22Rv1 (cell line): ENCODE measurements at regions not wholly inside any gene's neighbourhood (a gene's known extent, or its start where the extent isn't known, plus 50 kb on each side); places are given as distances from the start of the nearest gene placed in this dataset.
A peak's percentile ranks its signal among the peaks of the same experiment; 100 is the strongest.

Source experiments
- H3K27ac ChIP-seq: fragments of 450-650 bp; 2 replicates; pipeline ENCODE4 v1.5.1; 2017
- CTCF ChIP-seq: fragments of 450-650 bp; IDR thresholded peaks from 2 replicates; pipeline ENCODE4 v1.5.1; 2017; ENCODE audit warnings: mild to moderate bottlenecking
- ZFX ChIP-seq: fragments of 450-650 bp; IDR thresholded peaks from 2 replicates; pipeline ENCODE4 v1.6.1; 2017; ENCODE audit warnings: antibody characterized with exemption, borderline replicate concordance

GRCh38 chr3:124559846-124560574 lies 170.2 kb upstream of the UMPS start:
- TF ChIP-seq ZFX (no peak), CTCF (peak; percentile 94)
- H3K27ac ChIP-seq: no peak overlapping the region

- H3K27ac ChIP-seq: no peak overlapping the region
- no peak for TF ChIP-seq ZFX
- TF ChIP-seq CTCF: no peak
Observed at GRCh38 chr3:124560666-124561215, 169.5 kb upstream of the UMPS start.

GRCh38 chr3:124562769-124563168 lies 167.5 kb upstream of the UMPS start:
- H3K27ac ChIP-seq: no peak overlapping the region
- TF ChIP-seq CTCF: no peak
- TF ChIP-seq ZFX: no peak

- TF ChIP-seq CTCF (no peak), ZFX (no peak)
- H3K27ac ChIP-seq: no peak overlapping the region
Observed at GRCh38 chr3:124563376-124563775, 166.9 kb upstream of the UMPS start.

GRCh38 chr3:124565013-124565412 lies 165.2 kb upstream of the UMPS start:
- no peak overlapping the region for H3K27ac ChIP-seq
- TF ChIP-seq ZFX: no peak
- TF ChIP-seq CTCF: peak; percentile 91

GRCh38 chr3:124565551-124565950 lies 164.7 kb upstream of the UMPS start:
- H3K27ac ChIP-seq: no peak overlapping the region
- no peak for TF ChIP-seq ZFX
- no peak for TF ChIP-seq CTCF

- TF ChIP-seq CTCF (no peak), ZFX (no peak)
- no peak overlapping the region for H3K27ac ChIP-seq
Observed at GRCh38 chr3:124566701-124567100, 163.6 kb upstream of the UMPS start.
